ENCODE measurements at regions not wholly inside any gene's neighbourhood (a gene's known extent, or its start where the extent isn't known, plus 50 kb on each side); places are given as distances from the start of the nearest gene placed in this dataset.
A peak's percentile ranks its signal among the peaks of the same experiment; 100 is the strongest.

DNA sequence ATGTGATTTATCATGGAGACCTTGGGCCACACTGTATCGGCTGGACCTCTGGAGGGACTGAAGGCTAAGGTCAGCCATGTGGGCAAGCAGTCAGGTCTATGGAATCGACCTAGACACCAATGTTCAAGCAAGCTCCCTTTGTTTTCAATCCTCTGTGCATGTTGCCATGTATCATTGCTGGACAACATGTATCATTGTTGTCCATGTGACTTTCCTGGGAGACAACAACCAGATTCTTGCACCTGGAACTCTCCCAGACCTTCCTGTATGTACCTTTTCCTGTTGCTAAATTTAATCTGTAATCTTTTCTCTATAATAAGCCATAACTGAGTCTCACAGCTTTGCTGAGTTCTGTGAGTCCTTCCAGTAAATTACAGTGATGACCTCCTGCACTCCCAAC, 329.4 kb upstream of the BOD1L1 start:
- no peak for DNase-seq (ENCODE audit: low read depth, low spot score)
- no peak overlapping the region for H3K27ac ChIP-seq (ENCODE audit: low read depth, low read length)
- CTCF ChIA-PET: no interaction called here

GRCh38 chr4:13957871-13958270, 330.3 kb upstream of the BOD1L1 start:
- Histone ChIP-seq H3K27ac (ENCODE audit: low read depth, low read length) (no peak overlapping the region), H3K9me3 (ENCODE audit: control insufficient read depth, insufficient read depth, low read length) (no peaks in the 10 kb centered on the region), H3K4me3 (ENCODE audit: low read depth, low read length) (no peak overlapping the region), H3K27me3 (ENCODE audit: control insufficient read depth, insufficient read depth, low read length) (no peaks in the 10 kb centered on the region)
- POLR2A ChIA-PET: no interaction called here
- TF ChIP-seq CTCF (IDR thresholded peaks at IDR 0.05; ENCODE audit: low read depth, low read length): no peak
- DNase-seq (ENCODE audit: low read depth, low spot score): no peak
- CTCF ChIA-PET: no interaction called here

More for the DNA sequence above, 329.4 kb upstream of the BOD1L1 start:
- Histone ChIP-seq H3K9me3 (ENCODE audit: control insufficient read depth, insufficient read depth, low read length) (no peaks in the 10 kb centered on the region), H3K4me3 (ENCODE audit: low read depth, low read length) (no peak overlapping the region), H3K27me3 (ENCODE audit: control insufficient read depth, insufficient read depth, low read length) (no peaks in the 10 kb centered on the region)
- no peak for TF ChIP-seq CTCF (IDR thresholded peaks at IDR 0.05; ENCODE audit: low read depth, low read length)
- POLR2A ChIA-PET: no interaction called here

DNA sequence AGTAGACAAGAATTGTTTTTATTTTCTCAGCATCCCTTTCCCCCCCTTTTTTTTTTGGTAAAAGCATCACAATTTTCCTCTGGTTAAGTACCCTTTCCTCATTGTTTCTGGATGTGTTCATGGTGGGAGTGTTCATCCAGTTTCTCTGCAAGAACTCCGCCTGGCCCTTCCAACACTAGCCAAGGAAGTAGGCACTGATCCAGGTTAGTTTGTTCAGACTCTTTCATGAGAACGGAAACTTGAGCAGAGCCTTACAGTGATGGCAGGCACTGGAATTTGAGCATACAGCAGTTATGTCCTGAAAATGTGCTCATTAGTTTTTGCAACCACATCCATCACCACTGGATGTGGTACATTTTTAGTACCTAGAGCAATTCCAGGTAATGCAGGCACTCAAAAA, 336.1 kb upstream of the BOD1L1 start:
- POLR2A ChIA-PET: no interaction called here
- no peak for TF ChIP-seq CTCF (IDR thresholded peaks at IDR 0.05; ENCODE audit: low read depth, low read length)
- no peak for DNase-seq (ENCODE audit: low read depth, low spot score)
- Histone ChIP-seq H3K9me3 (ENCODE audit: control insufficient read depth, insufficient read depth, low read length) (no peaks in the 10 kb centered on the region), H3K4me3 (ENCODE audit: low read depth, low read length) (no peak overlapping the region), H3K27ac (ENCODE audit: low read depth, low read length) (no peak overlapping the region), H3K27me3 (ENCODE audit: control insufficient read depth, insufficient read depth, low read length) (no peaks in the 10 kb centered on the region)
- CTCF ChIA-PET: interaction anchor here (0.6 kb wide), 1 partner anchor 56 kb away, joined by 5 read pairs; no protein-coding TSS in a partner anchor

GRCh38 chr4:13966231-13967195, 339.0 kb upstream of the BOD1L1 start:
- H3K9me3 ChIP-seq (ENCODE audit: control insufficient read depth, insufficient read depth, low read length): no peaks in the 10 kb centered on the region
- CTCF ChIA-PET: interaction anchor here (0.8 to 1.4 kb wide), 4 partner anchors 29 to 312 kb away, joined by 3 to 6 read pairs (median 3); no protein-coding TSS in a partner anchor
- POLR2A ChIA-PET: interaction anchor here (0.5 to 1.1 kb wide), 3 partner anchors 23 to 1715 kb away, joined by 3 to 4 read pairs (median 4); partner anchors contain the start of gene FAM200B
- H3K27ac ChIP-seq (ENCODE audit: low read depth, low read length): peak overlapping the region; percentile 63
- peak; percentile 49 for DNase-seq (ENCODE audit: low read depth, low spot score)
- no peak overlapping the region for H3K4me3 ChIP-seq (ENCODE audit: low read depth, low read length)
- TF ChIP-seq CTCF (IDR thresholded peaks at IDR 0.05; ENCODE audit: low read depth, low read length): peak; percentile 24; the same call in 1 of the 2 replicates
- H3K27me3 ChIP-seq (ENCODE audit: control insufficient read depth, insufficient read depth, low read length): no peaks in the 10 kb centered on the region

DNA sequence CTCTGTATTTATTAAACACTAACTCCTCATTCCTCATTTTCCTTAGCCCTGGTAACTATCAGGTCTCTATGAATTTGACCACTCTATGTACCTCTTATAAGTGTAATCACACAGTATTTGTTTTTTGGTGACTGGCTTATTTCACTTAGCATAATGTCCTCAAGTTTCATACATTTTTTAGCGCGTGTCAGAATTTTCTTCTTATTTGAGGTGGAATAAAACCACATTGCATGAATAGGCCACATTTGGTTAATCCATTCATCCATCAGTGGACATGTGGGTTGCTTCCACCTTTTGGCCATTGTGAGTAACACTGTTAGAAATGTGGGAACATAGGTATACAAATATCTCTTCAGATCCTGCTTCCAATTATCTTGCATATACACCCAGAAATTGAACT, 341.2 kb upstream of the BOD1L1 start:
- CTCF ChIA-PET: no interaction called here
- TF ChIP-seq CTCF (IDR thresholded peaks at IDR 0.05; ENCODE audit: low read depth, low read length): no peak
- H3K27ac ChIP-seq (ENCODE audit: low read depth, low read length): no peak overlapping the region
- H3K4me3 ChIP-seq (ENCODE audit: low read depth, low read length): no peak overlapping the region
- no peak for DNase-seq (ENCODE audit: low read depth, low spot score)
- POLR2A ChIA-PET: no interaction called here
- H3K27me3 ChIP-seq (ENCODE audit: control insufficient read depth, insufficient read depth, low read length): no peaks in the 10 kb centered on the region
- H3K9me3 ChIP-seq (ENCODE audit: control insufficient read depth, insufficient read depth, low read length): no peaks in the 10 kb centered on the region
